PFSK-1 (cell line): ENCODE measurements at regions not wholly inside any gene's neighbourhood (a gene's known extent, or its start where the extent isn't known, plus 50 kb on each side); places are given as distances from the start of the nearest gene placed in this dataset.

Experiments used
- FOXP2 ChIP-seq: optimal IDR thresholded peaks from 2 replicates; pipeline ENCODE3; 2011; ENCODE audit warnings: borderline replicate concordance, control low read depth, inconsistent platforms; ENCODE audit not compliant: insufficient read depth; ENCODE audit errors: extremely low read length, extremely low read depth
- POLR2AphosphoS5 ChIP-seq: IDR thresholded peaks from 2 replicates; pipeline ENCODE4 v1.6.1; 2012; ENCODE audit warnings: low read depth, mild to moderate bottlenecking, control low read depth, low read length, moderate library complexity
- SIN3A ChIP-seq: IDR thresholded peaks from 2 replicates; pipeline ENCODE4 v1.6.1; 2012; ENCODE audit warnings: mild to moderate bottlenecking, low read length, moderate library complexity, borderline replicate concordance; ENCODE audit not compliant: insufficient read depth
- TAF1 ChIP-seq: IDR thresholded peaks from 2 replicates; pipeline ENCODE4 v1.6.1; 2012; ENCODE audit warnings: low read length, control low read depth, borderline replicate concordance; ENCODE audit not compliant: insufficient read depth
- TF ChIP-seq, protein P1 (sequence below), 2 experiments: IDR thresholded peaks; 2 replicates each; pipeline versions ENCODE4 v1.6.1 to v1.8.0; 2011 to 2012; ENCODE audit warnings: low read depth in 2 of 2, low read length in 2 of 2, control low read depth in 1 of 2, inconsistent platforms in 1 of 2, mild to moderate bottlenecking in 1 of 2, moderate library complexity in 1 of 2; ENCODE audit not compliant: insufficient read depth in 1 of 2

DNA sequence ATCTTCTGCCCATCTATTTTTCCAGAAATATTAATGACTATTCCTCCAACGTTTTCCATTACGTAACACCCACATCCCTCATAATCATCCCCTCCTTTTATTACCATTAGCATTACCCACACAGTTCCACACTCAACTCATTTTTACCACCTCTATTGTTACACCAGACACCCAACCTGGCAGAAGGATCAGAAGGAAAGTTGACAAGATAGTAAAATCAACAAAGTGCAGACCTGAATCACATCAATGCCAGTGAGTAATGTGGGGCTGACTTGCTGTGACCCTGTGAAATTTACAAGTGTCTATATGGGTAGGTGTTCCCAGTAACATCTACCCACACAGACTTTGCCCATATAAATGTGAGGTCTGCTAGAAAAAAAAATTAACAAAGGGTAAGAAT lies 568.2 kb downstream of the MAFB start:
- TF ChIP-seq TAF1 (no peak), SIN3A (no peak), FOXP2 (no peak)
- TF ChIP-seq, protein P1, sequence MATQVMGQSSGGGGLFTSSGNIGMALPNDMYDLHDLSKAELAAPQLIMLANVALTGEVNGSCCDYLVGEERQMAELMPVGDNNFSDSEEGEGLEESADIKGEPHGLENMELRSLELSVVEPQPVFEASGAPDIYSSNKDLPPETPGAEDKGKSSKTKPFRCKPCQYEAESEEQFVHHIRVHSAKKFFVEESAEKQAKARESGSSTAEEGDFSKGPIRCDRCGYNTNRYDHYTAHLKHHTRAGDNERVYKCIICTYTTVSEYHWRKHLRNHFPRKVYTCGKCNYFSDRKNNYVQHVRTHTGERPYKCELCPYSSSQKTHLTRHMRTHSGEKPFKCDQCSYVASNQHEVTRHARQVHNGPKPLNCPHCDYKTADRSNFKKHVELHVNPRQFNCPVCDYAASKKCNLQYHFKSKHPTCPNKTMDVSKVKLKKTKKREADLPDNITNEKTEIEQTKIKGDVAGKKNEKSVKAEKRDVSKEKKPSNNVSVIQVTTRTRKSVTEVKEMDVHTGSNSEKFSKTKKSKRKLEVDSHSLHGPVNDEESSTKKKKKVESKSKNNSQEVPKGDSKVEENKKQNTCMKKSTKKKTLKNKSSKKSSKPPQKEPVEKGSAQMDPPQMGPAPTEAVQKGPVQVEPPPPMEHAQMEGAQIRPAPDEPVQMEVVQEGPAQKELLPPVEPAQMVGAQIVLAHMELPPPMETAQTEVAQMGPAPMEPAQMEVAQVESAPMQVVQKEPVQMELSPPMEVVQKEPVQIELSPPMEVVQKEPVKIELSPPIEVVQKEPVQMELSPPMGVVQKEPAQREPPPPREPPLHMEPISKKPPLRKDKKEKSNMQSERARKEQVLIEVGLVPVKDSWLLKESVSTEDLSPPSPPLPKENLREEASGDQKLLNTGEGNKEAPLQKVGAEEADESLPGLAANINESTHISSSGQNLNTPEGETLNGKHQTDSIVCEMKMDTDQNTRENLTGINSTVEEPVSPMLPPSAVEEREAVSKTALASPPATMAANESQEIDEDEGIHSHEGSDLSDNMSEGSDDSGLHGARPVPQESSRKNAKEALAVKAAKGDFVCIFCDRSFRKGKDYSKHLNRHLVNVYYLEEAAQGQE (IDR thresholded peaks at IDR 0.05; ENCODE audit: insufficient read depth in 1 of 2, low read depth in 2 of 2, low read length in 2 of 2), result no peak

DNA sequence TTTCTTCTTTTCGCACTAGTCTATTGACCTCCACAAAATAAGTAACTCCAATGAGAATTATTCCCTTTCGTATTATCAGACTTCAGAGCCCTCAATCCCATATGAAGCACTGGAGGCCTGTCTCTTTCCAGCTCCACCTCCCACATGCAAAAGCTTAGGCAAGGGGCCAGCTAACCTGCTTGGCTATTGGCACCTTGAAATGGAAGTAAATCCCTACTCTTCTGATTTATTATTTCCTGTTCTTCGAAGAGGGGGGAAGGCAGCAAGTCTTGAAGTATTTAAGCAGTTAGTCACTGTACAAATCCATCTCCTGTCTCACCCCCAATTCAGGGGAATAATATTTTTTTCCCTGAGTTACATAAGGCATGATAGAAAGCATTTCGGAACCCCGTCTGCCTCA lies 577.8 kb downstream of the MAFB start:
- TF ChIP-seq, protein P1 (IDR thresholded peaks at IDR 0.05; ENCODE audit: insufficient read depth in 1 of 2, low read depth in 2 of 2, low read length in 2 of 2), result no peak
- no peak for TF ChIP-seq POLR2AphosphoS5

DNA sequence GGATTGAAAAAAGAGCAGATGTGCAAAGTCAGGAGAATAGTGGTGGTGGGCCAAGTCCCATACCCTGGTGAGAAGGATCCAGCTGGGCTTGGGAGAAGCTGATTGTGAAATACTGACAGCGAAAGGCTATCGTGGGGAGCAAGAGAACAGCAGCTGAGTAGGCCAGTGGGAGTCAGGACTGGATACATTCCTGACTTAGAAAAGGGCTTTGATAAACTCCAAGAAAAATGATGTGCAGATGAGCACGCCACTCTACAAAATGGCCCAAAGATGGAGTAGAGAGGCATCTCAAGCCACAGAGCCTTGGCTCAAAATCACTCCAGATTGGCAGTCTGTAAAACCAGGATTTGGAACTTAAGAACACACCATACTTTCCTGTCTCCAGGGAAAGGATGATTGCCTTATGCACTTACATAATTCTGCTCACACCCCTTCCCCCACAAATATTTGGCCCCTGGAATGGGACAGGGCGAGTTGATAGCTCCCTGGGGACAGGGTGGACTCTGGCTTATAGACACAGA lies 578.7 kb downstream of the MAFB start:
- TF ChIP-seq FOXP2 (no peak), TAF1 (no peak), SIN3A (no peak), POLR2AphosphoS5 (no peak)
- TF ChIP-seq, protein P1 (IDR thresholded peaks at IDR 0.05; ENCODE audit: insufficient read depth in 1 of 2, low read depth in 2 of 2, low read length in 2 of 2), result no peak

DNA sequence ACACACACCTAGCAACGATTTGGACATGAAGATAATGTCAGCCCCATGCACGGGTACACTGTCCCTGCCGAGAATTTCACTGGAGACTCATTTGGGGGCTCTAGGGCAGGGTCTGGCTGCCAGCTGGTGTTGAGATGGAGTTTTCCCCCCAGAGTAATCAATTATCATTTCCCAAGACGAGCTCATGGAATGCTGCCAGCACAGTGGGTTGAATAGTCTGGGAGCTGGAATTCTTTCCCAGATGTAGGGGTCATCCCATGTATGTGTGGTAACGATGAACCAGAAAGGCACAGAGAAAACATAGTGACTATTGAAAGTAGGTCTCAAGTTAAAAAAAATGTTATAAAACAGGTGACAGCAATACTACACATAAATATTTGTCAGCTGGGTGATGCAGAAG lies 579.9 kb downstream of the MAFB start:
- TF ChIP-seq, protein P1 (IDR thresholded peaks at IDR 0.05; ENCODE audit: insufficient read depth in 1 of 2, low read depth in 2 of 2, low read length in 2 of 2), result no peak
- TF ChIP-seq SIN3A, result no peak
- TF ChIP-seq POLR2AphosphoS5, result no peak
- no peak for TF ChIP-seq FOXP2
- no peak for TF ChIP-seq TAF1

DNA sequence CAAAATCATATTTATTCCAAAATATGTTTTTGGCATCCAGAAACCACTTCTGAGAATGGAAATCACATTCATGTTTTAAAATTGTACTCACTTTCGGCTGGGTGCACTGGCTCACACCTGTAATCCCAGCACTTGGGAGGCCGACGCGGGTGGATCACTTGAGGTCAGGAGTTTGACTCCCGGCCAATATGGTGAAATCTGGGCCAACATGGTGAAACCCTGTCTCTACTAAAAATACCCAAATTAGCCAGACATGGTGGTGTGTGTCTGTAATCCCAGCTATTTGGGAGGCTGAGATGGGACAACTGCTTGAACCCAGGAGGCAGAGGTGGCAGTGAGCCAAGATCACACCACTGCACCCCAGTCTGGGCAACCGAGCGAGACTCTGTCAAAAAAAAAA lies 580.7 kb downstream of the MAFB start:
- TF ChIP-seq POLR2AphosphoS5 (no peak), TAF1 (no peak), SIN3A (no peak), FOXP2 (no peak)
- TF ChIP-seq, protein P1 (IDR thresholded peaks at IDR 0.05; ENCODE audit: insufficient read depth in 1 of 2, low read depth in 2 of 2, low read length in 2 of 2), result no peak
